HS-27A (cell line): ENCODE measurements at regions not wholly inside any gene's neighbourhood (a gene's known extent, or its start where the extent isn't known, plus 50 kb on each side); places are given as distances from the start of the nearest gene placed in this dataset.

Experiments used
- DNase-seq: peaks from one replicate; pipeline ENCODE4 v3.0.0-alpha.2; 2012; ENCODE audit warnings: low read depth, missing footprints

- DNase-seq, result no peak
Observed at GRCh38 chrX:17206584-17206983, 168.4 kb upstream of the NHS start.

GRCh38 chrX:17214962-17215361, 160.0 kb upstream of the NHS start:
- DNase-seq, result no peak

DNA sequence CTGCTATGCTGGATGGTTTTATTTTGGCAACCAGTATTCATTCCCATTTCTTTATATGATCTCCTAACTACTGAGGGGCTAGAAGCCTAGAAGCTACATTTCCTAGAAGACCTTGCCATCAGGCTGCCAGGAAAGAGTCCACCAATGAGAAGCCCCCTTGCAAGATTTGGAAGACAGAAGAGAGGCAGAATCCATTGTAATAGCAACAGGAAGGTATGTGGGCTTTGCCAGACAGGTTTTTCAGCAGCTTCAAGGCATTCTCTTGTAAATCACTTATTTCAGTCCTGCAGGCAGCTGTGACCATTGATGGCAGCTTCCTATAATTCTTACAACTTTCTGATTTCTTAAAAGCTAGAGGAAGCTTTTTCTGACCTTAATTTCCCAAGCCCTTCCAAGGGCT, 148.3 kb upstream of the NHS start:
- DNase-seq, result no peak

DNA sequence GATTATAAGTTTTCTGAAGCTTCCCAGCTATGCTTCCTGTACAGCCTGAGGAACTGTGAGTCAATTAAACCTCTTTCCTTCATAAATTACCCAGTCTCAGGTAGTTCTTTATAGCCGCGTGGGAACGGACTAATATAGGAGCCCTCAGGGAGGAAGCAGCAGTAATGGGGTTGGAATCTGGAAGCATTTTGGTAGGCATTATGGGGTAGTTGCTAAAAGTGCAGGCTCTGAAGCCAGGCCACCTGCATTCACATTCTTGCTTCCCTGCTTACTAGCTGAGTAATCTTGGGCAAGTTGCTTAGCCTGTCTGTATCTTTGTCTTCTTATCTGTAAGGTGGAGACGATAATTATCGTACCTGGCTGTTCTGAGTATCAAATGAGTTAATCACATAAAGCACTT, 137.9 kb upstream of the NHS start:
- no peak for DNase-seq

GRCh38 chrX:17242470-17242869, 132.5 kb upstream of the NHS start:
- peak; percentile 7 for DNase-seq

DNA sequence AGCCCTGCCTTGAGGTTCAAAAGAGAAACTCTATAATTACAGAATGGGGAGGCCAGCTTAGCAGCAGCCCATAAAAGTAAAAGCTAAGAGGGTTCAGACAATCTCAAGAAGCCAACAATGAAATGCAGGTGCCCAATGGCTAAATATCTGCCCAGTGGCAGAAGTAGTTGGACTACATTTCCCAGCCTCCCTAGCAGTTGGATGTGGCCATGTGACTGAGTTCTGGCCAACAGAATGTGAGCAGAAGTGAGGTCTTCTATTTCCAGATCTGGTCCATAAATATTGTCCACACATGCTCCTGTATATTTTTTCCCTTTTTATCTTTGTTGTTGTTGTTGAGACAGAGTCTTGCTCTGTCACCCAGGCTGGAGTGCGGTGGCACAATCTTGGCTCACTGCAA, 127.9 kb upstream of the NHS start:
- no peak for DNase-seq

GRCh38 chrX:17262123-17262522, 112.9 kb upstream of the NHS start:
- DNase-seq, result no peak

DNA sequence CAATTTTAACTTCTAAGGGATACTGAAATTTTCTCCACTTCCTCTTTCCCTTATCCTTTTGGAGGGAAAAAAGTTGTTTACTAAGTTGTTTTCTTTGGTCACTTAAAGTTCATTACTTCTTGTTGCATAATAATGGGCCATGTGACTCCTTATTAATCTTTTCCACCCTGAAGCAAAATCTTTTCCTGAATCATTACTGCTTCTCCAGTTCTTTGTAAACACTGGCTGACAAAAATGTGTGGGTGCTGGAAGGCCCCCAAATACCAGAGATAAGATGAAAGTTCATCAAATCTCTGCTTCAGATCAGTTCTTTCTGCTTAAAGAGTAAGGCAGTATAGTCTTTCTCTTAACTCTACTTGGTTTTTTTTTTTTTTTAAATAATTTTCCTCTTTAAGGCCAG, 108.9 kb upstream of the NHS start:
- no peak for DNase-seq

GRCh38 chrX:17278961-17279360, 96.0 kb upstream of the NHS start:
- no peak for DNase-seq

DNA sequence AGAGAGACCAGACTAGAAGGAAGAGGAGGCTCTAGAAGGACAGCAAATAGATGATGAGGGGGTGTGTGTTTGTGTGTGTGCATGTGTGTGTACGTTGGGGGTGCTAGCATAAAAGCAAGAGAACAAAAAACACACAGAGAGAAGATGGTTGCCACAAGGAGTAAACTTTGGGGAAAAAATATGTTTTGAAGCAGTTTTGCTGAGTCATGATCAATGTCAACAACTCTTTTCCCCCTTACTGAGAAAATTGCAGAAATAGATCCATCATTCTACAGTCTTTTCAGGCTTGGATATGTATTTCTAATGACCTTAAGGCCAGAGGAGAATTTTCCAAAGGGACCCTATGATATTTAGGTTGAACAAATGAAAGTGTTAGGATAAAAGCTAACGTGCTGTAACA, 89.0 kb upstream of the NHS start:
- no peak for DNase-seq

- no peak for DNase-seq
Observed at GRCh38 chrX:17291171-17291900, 83.7 kb upstream of the NHS start.

DNA sequence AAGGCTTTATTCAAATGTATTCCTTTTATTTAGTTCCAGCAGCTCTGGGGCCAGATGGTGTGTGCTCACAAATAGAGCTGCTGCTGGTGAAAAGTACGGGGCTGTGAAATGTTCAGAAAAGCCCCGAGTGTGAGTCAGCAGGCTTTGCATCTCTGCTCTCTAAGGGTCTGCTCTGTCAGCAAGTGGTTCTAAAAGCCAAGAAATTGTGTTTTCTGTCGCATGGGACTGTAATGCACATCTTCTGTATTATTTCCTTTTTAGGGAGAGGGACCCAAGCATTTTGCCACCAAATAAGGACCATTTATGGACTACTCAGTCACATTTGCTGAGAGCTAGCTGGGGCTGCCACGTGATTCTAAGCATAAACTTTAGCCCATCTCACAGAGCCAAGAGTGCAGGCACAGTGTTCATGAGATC, 82.9 kb upstream of the NHS start:
- no peak for DNase-seq

- DNase-seq, result no peak
Observed at GRCh38 chrX:17294561-17294960, 80.4 kb upstream of the NHS start.

- no peak for DNase-seq
Observed at GRCh38 chrX:17295791-17296190, 79.2 kb upstream of the NHS start.

GRCh38 chrX:17298564-17298963, 76.4 kb upstream of the NHS start:
- no peak for DNase-seq

DNA sequence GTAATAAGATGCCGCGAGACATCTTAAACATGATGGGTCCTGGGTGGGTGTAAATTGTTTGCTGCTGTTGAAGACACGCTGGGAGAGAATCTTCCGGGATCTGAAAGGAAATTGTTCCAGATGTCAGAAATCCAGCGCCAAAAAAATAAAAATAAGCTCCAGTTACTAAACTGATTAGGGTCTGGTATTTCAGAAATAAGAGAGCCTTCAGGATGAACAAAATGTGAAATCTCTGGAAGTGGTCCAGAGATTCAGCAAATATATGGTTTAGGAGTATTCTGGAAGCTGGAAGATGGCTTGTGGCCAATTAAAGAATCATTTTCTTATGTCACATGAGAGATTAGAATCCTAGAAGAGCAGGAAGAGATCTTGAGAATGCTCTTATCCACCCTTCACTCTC, 75.8 kb upstream of the NHS start:
- no peak for DNase-seq

DNA sequence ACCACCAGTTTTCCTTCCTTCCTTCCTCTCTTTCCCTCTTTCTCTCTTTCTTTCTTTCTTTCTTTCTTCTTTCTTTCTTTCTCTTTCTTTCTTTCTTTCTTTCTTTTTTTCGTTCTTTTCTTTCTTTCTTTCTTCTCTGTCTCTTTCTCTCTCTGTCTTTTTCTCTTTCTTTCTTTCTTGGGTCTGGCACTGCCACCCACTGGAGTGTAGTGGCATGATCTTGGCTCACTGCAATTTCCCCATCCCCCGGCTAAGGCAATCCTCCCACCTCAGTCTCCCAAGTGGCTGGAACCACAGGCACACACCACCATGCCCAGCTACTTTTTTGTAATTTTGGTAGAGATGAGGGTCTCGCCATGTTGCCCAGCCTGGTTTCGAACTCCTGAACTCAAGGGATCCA, 51.6 kb upstream of the NHS start:
- no peak for DNase-seq
